ENCODE measurements at regions not wholly inside any gene's neighbourhood (a gene's known extent, or its start where the extent isn't known, plus 50 kb on each side); places are given as distances from the start of the nearest gene placed in this dataset.

DNA sequence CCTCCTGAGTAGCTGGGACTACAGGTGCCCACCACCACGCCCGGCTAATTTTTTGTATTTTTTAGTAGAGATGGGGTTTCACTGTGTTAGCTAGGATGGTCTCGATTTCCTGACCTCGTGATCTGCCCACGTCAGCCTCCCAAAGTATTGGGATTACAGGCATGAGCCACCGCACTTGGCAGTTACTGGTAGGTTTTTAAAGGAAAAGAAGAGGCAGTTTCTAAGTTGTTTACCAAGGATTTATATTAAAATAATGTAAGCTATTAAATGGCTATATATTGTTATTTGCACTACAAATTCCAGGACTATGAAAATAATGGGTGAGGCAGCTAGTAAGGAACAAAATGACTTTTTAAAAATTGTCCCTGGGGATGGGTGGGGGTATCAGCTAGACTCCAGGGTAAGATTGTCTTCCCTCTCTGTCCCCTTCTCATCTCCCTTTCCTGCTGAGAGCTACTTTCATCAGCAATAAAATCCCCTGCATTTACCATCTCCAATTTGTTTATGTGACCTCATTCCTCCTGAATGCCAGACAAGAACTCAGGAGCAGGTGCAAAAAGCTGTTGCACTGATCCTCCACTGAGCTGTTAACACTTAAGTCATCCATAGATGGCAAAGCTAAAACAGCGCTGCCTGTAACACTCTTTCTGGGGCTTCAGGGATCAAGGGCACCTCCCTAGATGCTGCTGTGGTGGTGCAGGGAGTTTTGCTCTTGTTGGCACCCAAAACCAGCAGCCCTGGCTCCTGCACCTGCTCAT lies 165.2 kb downstream of the ZPLD1 start:
- no peak for DNase-seq (ENCODE audit: low spot score)

- no peak for DNase-seq (ENCODE audit: low spot score)
Measured at GRCh38 chr3:102605153-102605552, 170.3 kb downstream of the ZPLD1 start.

DNA sequence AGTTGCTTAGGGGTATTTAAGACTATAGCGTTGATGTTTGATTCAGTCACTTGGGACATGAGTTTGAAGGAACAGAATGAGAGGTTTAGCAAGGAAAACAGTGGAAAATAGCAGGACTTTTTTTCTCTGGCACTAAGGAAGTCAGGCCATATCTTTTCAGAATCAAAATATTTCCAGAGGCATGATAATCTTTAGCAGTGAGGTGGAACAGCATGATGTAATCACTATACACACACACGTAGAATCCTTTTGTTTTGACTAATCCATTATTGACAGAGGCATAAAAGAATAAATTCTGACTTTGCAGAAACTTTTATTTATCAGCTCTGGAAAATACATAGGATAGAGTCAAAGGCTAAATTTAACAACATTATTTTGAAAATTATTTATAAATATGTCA lies 174.1 kb downstream of the ZPLD1 start:
- DNase-seq (ENCODE audit: low spot score): no peak

DNA sequence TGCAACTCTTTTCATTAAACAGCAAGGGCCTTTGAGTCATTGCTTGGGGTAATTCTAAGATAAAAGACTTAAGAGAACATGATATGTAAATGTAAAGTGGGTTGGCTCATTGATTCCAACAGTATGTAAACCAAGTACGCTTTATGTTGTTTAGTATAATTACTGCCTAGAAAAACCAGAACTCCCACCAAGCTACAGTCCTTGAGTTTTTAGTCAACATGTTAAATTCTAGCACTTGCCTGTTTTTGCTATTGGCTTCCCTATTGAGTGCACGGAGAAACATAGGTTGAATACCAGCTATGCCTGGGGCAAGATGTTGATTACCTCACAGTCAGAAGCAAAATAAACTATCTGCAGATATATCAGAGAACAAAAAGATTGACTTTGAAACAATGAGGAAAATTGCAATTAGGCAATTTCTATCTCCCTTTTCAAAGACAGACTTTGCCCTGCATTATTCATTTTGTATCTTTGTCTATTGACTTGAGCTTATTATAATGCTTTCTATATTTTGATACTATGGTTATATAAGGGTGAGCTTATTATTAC lies 179.3 kb downstream of the ZPLD1 start:
- DNase-seq (ENCODE audit: low spot score): no peak

DNA sequence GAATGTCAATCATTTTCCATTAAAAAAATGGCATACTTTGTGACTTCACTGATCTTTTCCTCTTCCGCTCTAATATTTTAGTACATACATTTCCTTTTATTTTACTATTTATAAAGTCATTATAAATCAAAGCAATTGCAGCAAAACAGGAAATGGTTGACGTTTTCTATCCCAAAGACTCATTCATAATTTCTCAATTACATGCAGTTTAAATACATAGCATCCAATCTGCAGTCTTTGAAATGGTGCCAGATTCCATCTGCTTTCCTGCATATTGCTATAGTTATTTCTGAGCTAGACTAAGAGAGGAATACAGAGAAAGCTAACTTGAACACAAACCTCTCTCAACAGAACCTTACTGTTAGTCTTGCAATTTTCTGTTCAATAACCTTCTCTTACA lies 179.8 kb downstream of the ZPLD1 start:
- no peak for DNase-seq (ENCODE audit: low spot score)

DNA sequence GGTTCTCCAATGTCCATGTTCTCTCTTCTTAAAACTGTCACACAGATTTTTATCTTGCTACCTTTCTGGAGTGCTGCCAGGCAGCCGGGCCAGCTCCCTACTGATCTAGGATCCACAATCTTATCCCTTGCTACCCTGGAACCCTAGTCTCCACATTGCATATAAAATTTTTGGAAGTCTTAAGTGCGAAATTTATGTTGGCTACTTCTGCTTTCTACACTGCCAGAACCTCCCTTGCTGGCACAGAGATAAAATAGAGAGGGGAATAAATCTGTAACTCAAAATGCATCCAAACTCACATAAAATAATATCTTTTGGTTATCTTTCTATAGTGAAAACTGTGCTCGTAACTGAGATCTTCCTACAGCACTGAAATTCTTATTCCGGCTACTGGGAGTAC lies 182.6 kb downstream of the ZPLD1 start:
- no peak for DNase-seq (ENCODE audit: low spot score)

- no peak for DNase-seq (ENCODE audit: low spot score)
Measured at GRCh38 chr3:102619361-102619760, 184.5 kb downstream of the ZPLD1 start.

GRCh38 chr3:102629943-102630342 lies 195.1 kb downstream of the ZPLD1 start:
- DNase-seq (ENCODE audit: low spot score): no peak

GRCh38 chr3:102630531-102630930 lies 195.7 kb downstream of the ZPLD1 start:
- DNase-seq (ENCODE audit: low spot score): no peak

DNA sequence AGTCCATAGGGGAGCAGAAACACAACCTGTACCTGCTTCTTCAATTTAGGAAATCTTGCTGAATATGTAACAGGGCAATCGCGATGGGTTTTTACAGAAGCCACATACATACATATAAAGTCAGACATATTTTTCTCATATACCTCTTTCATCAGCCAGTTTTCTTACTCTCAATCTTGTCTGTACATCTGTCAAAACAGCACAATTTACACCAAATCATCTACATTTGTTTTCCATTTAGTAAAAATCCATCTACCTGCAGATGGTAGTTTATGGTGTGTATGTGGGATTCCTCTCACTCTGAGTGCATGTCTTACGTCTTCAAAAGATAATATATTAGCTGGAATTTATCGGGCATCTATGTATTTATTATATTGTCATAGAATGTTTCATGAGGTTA lies 208.7 kb downstream of the ZPLD1 start:
- no peak for DNase-seq (ENCODE audit: low spot score)

GRCh38 chr3:102646557-102646956 lies 211.7 kb downstream of the ZPLD1 start:
- no peak for DNase-seq (ENCODE audit: low spot score)

DNA sequence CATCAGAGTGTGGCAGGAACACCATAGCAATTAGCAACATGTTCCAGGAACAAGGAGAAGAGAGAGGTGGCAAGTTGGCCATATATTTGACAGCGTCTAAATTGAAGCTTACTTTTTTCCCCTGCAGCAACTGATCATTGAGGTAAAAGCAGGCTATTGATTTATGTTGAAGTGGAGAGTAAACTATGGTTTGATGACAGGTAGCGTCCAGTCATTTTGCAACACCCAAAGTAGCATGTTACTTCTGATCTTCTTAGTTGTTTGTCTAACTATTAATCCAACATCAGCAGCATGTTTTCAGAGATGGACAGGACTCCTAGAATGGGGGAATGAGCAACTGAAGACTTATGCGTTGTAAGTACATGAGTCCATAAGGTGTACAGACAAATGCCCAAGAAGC lies 225.8 kb downstream of the ZPLD1 start:
- no peak for DNase-seq (ENCODE audit: low spot score)

GRCh38 chr3:102661707-102662497 lies 227.1 kb downstream of the ZPLD1 start:
- no peak for DNase-seq (ENCODE audit: low spot score)

- no peak for DNase-seq (ENCODE audit: low spot score)
Measured at GRCh38 chr3:102662498-102662772, 227.6 kb downstream of the ZPLD1 start.

- DNase-seq (ENCODE audit: low spot score): no peak
Measured at GRCh38 chr3:102664126-102664525, 229.3 kb downstream of the ZPLD1 start.

- DNase-seq (ENCODE audit: low spot score): no peak
Measured at GRCh38 chr3:102665183-102665582, 230.4 kb downstream of the ZPLD1 start.

DNA sequence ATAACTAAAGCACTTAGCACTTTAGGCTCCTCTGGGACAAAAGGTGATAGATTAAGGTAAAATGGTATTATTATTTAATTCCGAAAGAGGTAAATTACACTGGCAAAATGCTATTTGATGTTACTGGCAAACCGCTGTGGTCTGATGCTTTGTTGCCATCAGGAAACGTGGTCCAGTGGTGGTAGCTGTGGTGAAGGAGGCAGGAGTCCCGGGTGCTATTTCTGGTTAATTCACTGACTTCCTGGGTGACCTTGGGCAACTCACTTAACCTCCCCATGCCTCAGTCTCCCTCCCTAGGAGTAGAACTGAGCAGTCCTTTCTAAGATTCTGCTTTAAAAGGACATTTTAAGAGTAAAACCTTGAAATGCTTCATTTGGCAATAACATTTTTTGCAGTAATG lies 233.4 kb downstream of the ZPLD1 start:
- no peak for DNase-seq (ENCODE audit: low spot score)

- no peak for DNase-seq (ENCODE audit: low spot score)
Measured at GRCh38 chr3:102670986-102671385, 236.2 kb downstream of the ZPLD1 start.

GRCh38 chr3:102672305-102672704 lies 237.5 kb downstream of the ZPLD1 start:
- no peak for DNase-seq (ENCODE audit: low spot score)

GRCh38 chr3:102673271-102674115 lies 238.7 kb downstream of the ZPLD1 start:
- peak; percentile 45 for DNase-seq (ENCODE audit: low spot score)

DNA sequence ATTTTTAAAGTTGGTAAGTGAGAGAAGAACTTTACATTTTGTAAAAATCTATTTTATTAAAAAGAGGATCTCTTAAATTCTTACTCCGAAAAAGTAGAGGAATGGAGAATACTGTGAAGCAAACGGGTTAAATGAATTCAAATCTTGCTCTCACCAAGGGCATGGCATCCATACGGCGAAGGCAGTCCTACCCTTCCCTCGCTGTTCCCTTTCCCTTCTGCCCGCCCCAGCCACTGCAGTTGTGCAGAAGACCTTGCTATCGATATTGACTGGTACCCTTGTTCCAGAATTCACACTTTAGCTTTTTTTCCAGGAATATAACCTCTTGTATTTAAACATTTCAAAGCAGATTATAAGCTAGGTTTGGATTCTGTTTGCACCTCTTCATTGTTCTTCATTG lies 239.5 kb downstream of the ZPLD1 start:
- no peak for DNase-seq (ENCODE audit: low spot score)

GRCh38 chr3:102676424-102676823 lies 241.6 kb downstream of the ZPLD1 start:
- DNase-seq (ENCODE audit: low spot score): no peak

DNA sequence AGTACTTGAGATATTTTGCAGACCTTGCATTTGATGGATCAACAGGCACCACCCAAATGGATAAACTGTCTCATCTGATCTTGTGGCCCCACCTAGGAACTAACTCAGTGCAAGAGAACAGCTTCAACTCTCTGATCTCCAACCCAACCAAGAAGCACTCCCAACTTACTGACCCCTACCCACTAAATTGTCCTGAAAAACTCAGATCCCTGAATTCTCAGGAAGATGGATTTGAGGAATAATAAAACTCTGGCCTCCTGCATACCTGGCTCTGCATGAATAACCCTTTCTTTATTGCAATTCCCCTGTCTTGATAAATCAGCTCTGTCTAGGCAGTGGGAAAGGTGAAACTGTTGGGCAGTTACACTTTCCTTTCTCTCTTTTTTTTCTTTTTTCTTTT lies 247.9 kb downstream of the ZPLD1 start:
- no peak for DNase-seq (ENCODE audit: low spot score)
